Pancreas (tissue), 10 donors: ENCODE measurements at regions not wholly inside any gene's neighbourhood (a gene's known extent, or its start where the extent isn't known, plus 50 kb on each side); places are given as distances from the start of the nearest gene placed in this dataset.
A peak's percentile ranks its signal among the peaks of the same experiment; 100 is the strongest.

ENCODE experiments used
- ATAC-seq, 4 donors: fragments of 200-7000 bp; cut with Tn5 transposase; one replicate each; pipeline versions ENCODE4 v1.8.0 to v1.9.1; 2020; ENCODE audit warnings: mild to moderate bottlenecking in 4 of 4, moderate library complexity in 4 of 4
- DNase-seq, 6 donors: peaks; one replicate each; pipeline ENCODE4 v3.0.0-alpha.2; 2020
- FAIRE-seq: peaks from 2 replicates; lab custom pipeline; 2012; peaks lifted over from hg19 to GRCh38; lab: Jason Lieb, UNC
- H3K27ac ChIP-seq, 4 donors: fragments of 200-600 bp; sonication (generic); 1 replicate in 3 of 4; 2 replicates in 1 of 4; pipeline versions ENCODE4 v1.5.0 to v1.8.0; 2020
- H3K27me3 ChIP-seq, 4 donors: fragments of 200-600 bp; one replicate each; pipeline ENCODE4 v1.8.0; 2021
- H3K36me3 ChIP-seq, 3 donors: fragments of 200-600 bp; sonication (generic) in 1 of 3; one replicate each; pipeline versions ENCODE4 v1.5.0 to v1.8.0; 2020 to 2021
- H3K4me1 ChIP-seq, 3 donors: fragments of 200-600 bp; one replicate each; pipeline ENCODE4 v1.8.0; 2021
- H3K4me3 ChIP-seq, 4 donors: fragments of 200-600 bp; sonication (generic) in 2 of 4; one replicate each; pipeline versions ENCODE4 v1.5.0 to v1.8.0; 2020 to 2021
- H3K9me3 ChIP-seq, 4 donors: fragments of 200-600 bp; one replicate each; pipeline ENCODE4 v1.8.0; 2021
- WGBS, 2 donors: extraction: QIAGEN DNeasy Blood & Tissue Kit; methylation state at CpG; one replicate each; pipeline ENCODE4 v1.1.7; 2013; 5-methylcytosine and 5-hydroxymethylcytosine counted together
- intact Hi-C, 3 donors: fragments of 100-400 bp; cut with DNase I; formaldehyde crosslinking; loops; one replicate each; pipeline versions ENCODE4 v1.11.1 to v1.14.2; 2022
- TF ChIP-seq, protein P1 (sequence below), 4 donors: fragments of 200-600 bp; sonication (generic) in 3 of 4; IDR thresholded peaks; one replicate each; pipeline versions ENCODE4 v1.5.0 to v1.8.0; 2021; ENCODE audit warnings: antibody characterized with exemption in 4 of 4
- donor health status: healthy with polysubstance abuse.
- donor health status: DM: no; HTN: no; CAD: no; lungs with moderate emphysema.
- donor health status: DM: no; HTN: no; CAD: no.
- donor health status: control.
- donor health status: control.
- donor health status: Bipolar disorder and iron deficiency.
- donor health status: DM: yes; HTN: yes; CAD: no.
- donor health status: DM: no; HTN: no; CAD: no.
- donor health status: DM: no; HTN: no; CAD: no.
- donor health status: DM: yes; HTN: yes; CAD: no.

DNA sequence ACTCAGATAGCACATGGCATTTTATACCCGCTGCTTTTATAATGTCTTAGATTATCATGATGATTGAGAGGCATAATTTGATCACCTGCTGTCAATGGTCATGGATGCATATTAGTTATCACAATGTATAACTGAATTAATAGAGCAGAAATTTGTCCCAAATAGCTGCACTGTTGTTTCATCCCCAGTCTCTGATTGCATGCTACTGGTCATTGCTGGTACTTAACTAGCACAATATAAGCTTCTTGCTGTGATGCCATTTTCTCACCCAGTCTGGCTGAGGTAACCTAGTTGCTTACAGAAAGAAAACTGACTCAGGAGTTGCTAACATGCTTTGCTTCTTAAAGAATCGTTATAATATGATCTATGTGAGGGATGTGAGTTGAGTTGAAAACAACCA, 76.8 kb upstream of the PLEKHA5 start:
- ATAC-seq (no peak), FAIRE-seq (no peak), DNase-seq (no peak)
- Histone ChIP-seq H3K4me3 (no peak overlapping the region), H3K36me3 (no peaks in the 10 kb centered on the region), H3K9me3 (no peaks in the 10 kb centered on the region), H3K4me1 (no peaks in the 10 kb centered on the region), H3K27ac (no peak overlapping the region), H3K27me3 (no peaks in the 10 kb centered on the region)
- WGBS, 2 donors = 33 to 45% methylated on average over 2 of the region's 2 CpGs
- TF ChIP-seq, protein P1, sequence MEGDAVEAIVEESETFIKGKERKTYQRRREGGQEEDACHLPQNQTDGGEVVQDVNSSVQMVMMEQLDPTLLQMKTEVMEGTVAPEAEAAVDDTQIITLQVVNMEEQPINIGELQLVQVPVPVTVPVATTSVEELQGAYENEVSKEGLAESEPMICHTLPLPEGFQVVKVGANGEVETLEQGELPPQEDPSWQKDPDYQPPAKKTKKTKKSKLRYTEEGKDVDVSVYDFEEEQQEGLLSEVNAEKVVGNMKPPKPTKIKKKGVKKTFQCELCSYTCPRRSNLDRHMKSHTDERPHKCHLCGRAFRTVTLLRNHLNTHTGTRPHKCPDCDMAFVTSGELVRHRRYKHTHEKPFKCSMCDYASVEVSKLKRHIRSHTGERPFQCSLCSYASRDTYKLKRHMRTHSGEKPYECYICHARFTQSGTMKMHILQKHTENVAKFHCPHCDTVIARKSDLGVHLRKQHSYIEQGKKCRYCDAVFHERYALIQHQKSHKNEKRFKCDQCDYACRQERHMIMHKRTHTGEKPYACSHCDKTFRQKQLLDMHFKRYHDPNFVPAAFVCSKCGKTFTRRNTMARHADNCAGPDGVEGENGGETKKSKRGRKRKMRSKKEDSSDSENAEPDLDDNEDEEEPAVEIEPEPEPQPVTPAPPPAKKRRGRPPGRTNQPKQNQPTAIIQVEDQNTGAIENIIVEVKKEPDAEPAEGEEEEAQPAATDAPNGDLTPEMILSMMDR (IDR thresholded peaks at IDR 0.05) = no peak
- intact Hi-C loops = no loop called here

DNA sequence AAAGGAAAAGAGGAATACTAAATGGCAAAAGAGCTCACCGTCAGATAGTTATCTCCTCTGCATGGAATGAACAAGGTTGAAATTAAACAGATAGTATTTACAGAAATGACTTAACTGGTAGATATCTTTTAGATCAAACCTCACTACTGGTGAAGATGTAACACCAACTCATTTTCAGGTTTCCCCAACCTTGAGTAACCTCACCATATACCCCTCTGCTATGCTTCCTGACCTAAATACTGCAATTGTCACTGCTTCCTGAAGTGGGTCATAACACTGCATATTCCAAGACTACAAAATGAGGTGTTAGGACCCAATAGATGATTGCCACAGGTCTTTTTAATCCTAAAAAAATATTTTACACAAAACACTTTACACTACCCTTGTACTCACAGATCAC, 76.3 kb upstream of the PLEKHA5 start:
- intact Hi-C loops = no loop called here
- H3K9me3 ChIP-seq = no peaks in the 10 kb centered on the region
- no peak overlapping the region for H3K27ac ChIP-seq
- no peak for DNase-seq
- H3K36me3 ChIP-seq = no peaks in the 10 kb centered on the region
- no peak for FAIRE-seq
- 95% methylated on average over 1 of the region's 1 CpG for WGBS, 2 donors
- H3K4me1 ChIP-seq = no peaks in the 10 kb centered on the region
- no peak for ATAC-seq
- no peak overlapping the region for H3K4me3 ChIP-seq
- H3K27me3 ChIP-seq = no peaks in the 10 kb centered on the region
- TF ChIP-seq, protein P1 (IDR thresholded peaks at IDR 0.05) = no peak

DNA sequence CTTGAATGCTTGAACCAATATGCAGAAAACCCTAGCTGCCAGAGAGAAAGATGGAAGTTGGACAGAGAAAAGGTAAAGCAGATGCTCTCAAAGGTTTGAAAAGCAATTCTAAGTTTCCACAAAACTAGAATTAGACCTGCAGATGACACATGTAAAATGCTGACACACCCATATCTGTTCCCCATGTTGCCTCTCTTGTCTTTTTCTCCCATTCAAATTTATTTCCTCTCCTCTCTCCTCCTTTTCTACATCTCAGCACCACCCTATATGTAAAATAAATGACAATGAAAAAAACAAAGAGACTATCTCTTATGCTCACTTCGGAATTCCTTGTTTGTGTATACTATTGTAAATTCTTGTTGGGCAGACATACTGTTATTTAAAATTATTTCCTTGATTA, 75.5 kb upstream of the PLEKHA5 start:
- Histone ChIP-seq H3K27ac (no peak overlapping the region), H3K4me3 (no peak overlapping the region), H3K27me3 (no peaks in the 10 kb centered on the region), H3K9me3 (no peaks in the 10 kb centered on the region), H3K36me3 (no peaks in the 10 kb centered on the region), H3K4me1 (peaks cover 0 to 4% (median 0%) of the 10 kb centered on the region in 3 donors)
- 85 to 93% methylated on average over 1 of the region's 1 CpG for WGBS, 2 donors
- DNase-seq = no peak
- ATAC-seq = no peak
- TF ChIP-seq, protein P1 (IDR thresholded peaks at IDR 0.05) = no peak
- no peak for FAIRE-seq
- intact Hi-C loops = no loop called here

DNA sequence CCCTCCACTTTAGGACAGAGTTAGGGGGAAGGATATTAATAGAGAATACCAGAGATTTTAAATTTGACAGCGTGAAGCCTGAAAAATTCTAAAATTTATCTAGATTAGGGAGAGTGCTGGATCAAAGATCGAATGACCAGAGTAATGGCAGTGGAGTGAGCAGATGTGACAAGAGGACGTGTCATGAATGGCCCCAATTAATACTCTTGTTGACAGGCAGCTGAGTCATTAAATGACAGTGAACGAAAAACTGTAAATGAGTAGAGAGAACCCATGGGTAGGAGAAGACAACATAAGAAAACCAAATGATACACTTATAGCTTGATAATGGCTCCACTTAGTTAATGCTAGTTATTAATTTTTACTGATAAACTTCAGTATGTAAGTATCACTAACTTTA, 73.9 kb upstream of the PLEKHA5 start:
- TF ChIP-seq, protein P1 (IDR thresholded peaks at IDR 0.05) = no peak
- Histone ChIP-seq H3K9me3 (no peaks in the 10 kb centered on the region), H3K4me1 (peaks cover 0 to 7% (median 0%) of the 10 kb centered on the region in 3 donors), H3K27ac (no peak overlapping the region), H3K36me3 (no peaks in the 10 kb centered on the region), H3K27me3 (no peaks in the 10 kb centered on the region), H3K4me3 (no peak overlapping the region)
- intact Hi-C loops = no loop called here
- DNase-seq = no peak
- no peak for ATAC-seq
- WGBS, 2 donors = 88 to 90% methylated on average over 4 of the region's 4 CpGs
- no peak for FAIRE-seq

DNA sequence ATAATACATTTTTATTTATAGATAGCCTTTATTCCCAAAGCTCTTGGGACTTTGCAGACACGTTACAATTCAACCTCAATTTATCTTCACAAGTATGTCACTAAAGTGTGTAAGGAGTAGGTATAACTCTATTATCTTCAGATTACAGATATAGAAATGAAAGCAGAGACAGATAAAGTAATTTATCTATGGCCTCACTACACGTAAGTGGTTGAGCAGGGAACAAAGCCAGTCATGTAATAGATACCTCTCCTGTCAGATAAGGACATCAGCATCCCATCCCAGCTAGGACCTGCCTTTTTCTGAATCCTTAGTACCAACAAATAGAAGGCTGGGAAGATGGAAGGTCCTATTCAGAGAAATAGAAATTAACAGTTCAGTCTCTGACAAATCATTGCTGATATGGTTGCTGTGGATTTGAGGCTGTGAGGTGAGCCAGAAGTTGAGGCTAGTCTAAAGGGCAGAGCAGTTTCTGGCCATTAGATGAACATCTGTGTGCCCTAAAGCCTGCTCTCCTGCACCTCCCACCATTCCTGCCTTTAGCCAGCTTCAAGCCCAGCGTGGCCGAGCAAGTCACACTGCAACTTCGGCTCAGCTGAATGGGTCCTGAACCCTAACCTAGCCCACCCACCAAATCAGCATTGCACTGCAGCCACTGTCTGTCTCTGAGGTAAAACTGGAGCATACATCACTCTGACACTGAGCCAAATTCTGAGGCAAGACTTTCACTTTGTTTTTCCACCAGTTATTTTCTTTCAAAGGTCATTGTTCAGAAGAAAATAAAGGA, 71.1 kb upstream of the PLEKHA5 start:
- no peak overlapping the region for H3K27ac ChIP-seq
- no peak overlapping the region for H3K4me3 ChIP-seq
- no peaks in the 10 kb centered on the region for H3K9me3 ChIP-seq
- no peaks in the 10 kb centered on the region for H3K36me3 ChIP-seq
- H3K27me3 ChIP-seq = no peaks in the 10 kb centered on the region
- 28 to 53% methylated on average over 5 of the region's 5 CpGs for WGBS, 2 donors
- peaks cover 0 to 7% (median 0%) of the 10 kb centered on the region in 3 donors for H3K4me1 ChIP-seq
- TF ChIP-seq, protein P1 (IDR thresholded peaks at IDR 0.05) = no peak
- DNase-seq (no peak), FAIRE-seq (no peak), ATAC-seq (peak in 2 of 4 donors; percentile 31 to 39)
- intact Hi-C loops = no loop called here
